Glomerular visceral epithelial cell (primary cell): ENCODE measurements at regions not wholly inside any gene's neighbourhood (a gene's known extent, or its start where the extent isn't known, plus 50 kb on each side); places are given as distances from the start of the nearest gene placed in this dataset.
A peak's percentile ranks its signal among the peaks of the same experiment; 100 is the strongest.

Source experiments
- DNase-seq: peaks from one replicate; pipeline ENCODE4 v3.0.0-alpha.2; 2016; ENCODE audit errors: extremely low spot score

GRCh38 chr11:109859045-109859724, 234.0 kb upstream of the ZC3H12C start:
- DNase-seq = peak; percentile 35

- DNase-seq = no peak
Observed at GRCh38 chr11:109862835-109863234, 230.4 kb upstream of the ZC3H12C start.

GRCh38 chr11:109864151-109864661, 229.0 kb upstream of the ZC3H12C start:
- DNase-seq = peak; percentile 48

GRCh38 chr11:109864834-109865547, 228.2 kb upstream of the ZC3H12C start:
- peak; percentile 5 for DNase-seq

GRCh38 chr11:109865548-109866186, 227.5 kb upstream of the ZC3H12C start:
- DNase-seq = no peak

GRCh38 chr11:109867784-109868183, 225.4 kb upstream of the ZC3H12C start:
- DNase-seq = no peak

GRCh38 chr11:109869536-109869935, 223.7 kb upstream of the ZC3H12C start:
- no peak for DNase-seq

GRCh38 chr11:109870297-109870696, 222.9 kb upstream of the ZC3H12C start:
- no peak for DNase-seq

GRCh38 chr11:109877043-109877442, 216.1 kb upstream of the ZC3H12C start:
- no peak for DNase-seq

- DNase-seq = no peak
Observed at GRCh38 chr11:109884501-109884900, 208.7 kb upstream of the ZC3H12C start.

GRCh38 chr11:109885006-109885405, 208.2 kb upstream of the ZC3H12C start:
- no peak for DNase-seq

GRCh38 chr11:109892321-109892794, 200.8 kb upstream of the ZC3H12C start:
- DNase-seq = no peak

- DNase-seq = no peak
Observed at GRCh38 chr11:109894242-109894641, 198.9 kb upstream of the ZC3H12C start.

GRCh38 chr11:109898592-109898991, 194.6 kb upstream of the ZC3H12C start:
- DNase-seq = no peak

- DNase-seq = no peak
Observed at GRCh38 chr11:109902764-109903433, 190.3 kb upstream of the ZC3H12C start.

- DNase-seq = no peak
Observed at GRCh38 chr11:109911488-109911887, 181.7 kb upstream of the ZC3H12C start.

GRCh38 chr11:109914038-109914437, 179.2 kb upstream of the ZC3H12C start:
- DNase-seq = no peak

- no peak for DNase-seq
Observed at GRCh38 chr11:109914809-109915653, 178.2 kb upstream of the ZC3H12C start.

- no peak for DNase-seq
Observed at GRCh38 chr11:109926941-109927340, 166.3 kb upstream of the ZC3H12C start.

GRCh38 chr11:109929308-109929707, 163.9 kb upstream of the ZC3H12C start:
- DNase-seq = no peak

- DNase-seq = peak; percentile 22
Observed at GRCh38 chr11:109933126-109933525, 160.1 kb upstream of the ZC3H12C start.
